Astrocyte (in vitro differentiated cells and primary cell): ENCODE measurements at regions not wholly inside any gene's neighbourhood (a gene's known extent, or its start where the extent isn't known, plus 50 kb on each side); places are given as distances from the start of the nearest gene placed in this dataset.

Experiments used
- DNase-seq: peaks from one replicate; pipeline ENCODE4 v3.0.0-alpha.2; 2010; ENCODE audit warnings: low read depth
- FAIRE-seq: peaks from 2 replicates; lab custom pipeline; 2011; peaks lifted over from hg19 to GRCh38; lab: Jason Lieb, UNC
- H2AFZ ChIP-seq: 2 replicates; pipeline ENCODE4 v1.6.0; 2012; ENCODE audit warnings: low read depth, low read length, inconsistent platforms
- H3K27ac ChIP-seq: 2 replicates; pipeline ENCODE4 v1.5.1; 2011; ENCODE audit warnings: low read depth, low read length, inconsistent platforms
- H3K27me3 ChIP-seq: 2 replicates; pipeline ENCODE4 v1.6.0; 2011; ENCODE audit warnings: low read length, inconsistent platforms; ENCODE audit not compliant: insufficient read depth
- H3K36me3 ChIP-seq: 2 replicates; pipeline ENCODE4 v1.5.1; 2011; ENCODE audit warnings: low read length, inconsistent platforms; ENCODE audit not compliant: insufficient read depth
- H3K4me1 ChIP-seq: 2 replicates; pipeline ENCODE4 v1.5.1; 2011; ENCODE audit warnings: low read length, inconsistent platforms; ENCODE audit not compliant: insufficient read depth
- H3K4me2 ChIP-seq: 2 replicates; pipeline ENCODE4 v1.6.0; 2012; ENCODE audit warnings: low read length, inconsistent platforms
- H3K4me3 ChIP-seq: 2 replicates; pipeline ENCODE4 v1.5.1; 2011; ENCODE audit warnings: low read depth, mild to moderate bottlenecking, low read length, inconsistent platforms; ENCODE audit not compliant: insufficient read depth
- H3K79me2 ChIP-seq: 2 replicates; pipeline ENCODE4 v1.6.0; 2012; ENCODE audit warnings: mild to moderate bottlenecking, low read length, inconsistent platforms; ENCODE audit not compliant: insufficient read depth
- H3K9ac ChIP-seq: 2 replicates; pipeline ENCODE4 v1.6.0; 2012; ENCODE audit warnings: mild to moderate bottlenecking, low read length, inconsistent platforms
- H3K9me3 ChIP-seq: 2 replicates; pipeline ENCODE4 v1.5.1; 2012; ENCODE audit warnings: low read depth, mild to moderate bottlenecking, low read length, inconsistent platforms; ENCODE audit not compliant: insufficient read depth
- H4K20me1 ChIP-seq: 2 replicates; pipeline ENCODE4 v1.6.0; 2012; ENCODE audit warnings: low read length, inconsistent platforms; ENCODE audit not compliant: insufficient read depth
- H3K27ac Mint-ChIP-seq: one replicate; pipeline ENCODE4 v1.8.0; 2021; ENCODE audit warnings: mild to moderate bottlenecking, mixed read lengths; ENCODE audit not compliant: unreplicated experiment
- H3K27me3 Mint-ChIP-seq: one replicate; pipeline ENCODE4 v1.8.0; 2021; ENCODE audit warnings: low read depth, mixed read lengths; ENCODE audit not compliant: unreplicated experiment
- H3K36me3 Mint-ChIP-seq: one replicate; pipeline ENCODE4 v1.8.0; 2021; ENCODE audit warnings: low read depth, mixed read lengths; ENCODE audit not compliant: unreplicated experiment
- H3K4me1 Mint-ChIP-seq: one replicate; pipeline ENCODE4 v1.8.0; 2021; ENCODE audit warnings: low read depth, mixed read lengths; ENCODE audit not compliant: unreplicated experiment
- H3K4me3 Mint-ChIP-seq: one replicate; pipeline ENCODE4 v1.8.0; 2021; ENCODE audit warnings: mild to moderate bottlenecking, moderate library complexity, mixed read lengths; ENCODE audit not compliant: unreplicated experiment
- H3K9me3 Mint-ChIP-seq: one replicate; pipeline ENCODE4 v1.8.0; 2021; ENCODE audit warnings: mild to moderate bottlenecking, mixed read lengths; ENCODE audit not compliant: unreplicated experiment
- CTCF ChIP-seq: IDR thresholded peaks from 2 replicates; pipeline ENCODE4 v1.5.1; 2011; ENCODE audit warnings: low read depth, mild to moderate bottlenecking, inconsistent platforms, low read length, moderate library complexity; ENCODE audit not compliant: insufficient read depth
- EZH2 ChIP-seq: IDR thresholded peaks from 2 replicates; pipeline ENCODE4 v1.6.1; 2012; ENCODE audit warnings: mild to moderate bottlenecking, low read length, inconsistent platforms; ENCODE audit not compliant: insufficient read depth

DNA sequence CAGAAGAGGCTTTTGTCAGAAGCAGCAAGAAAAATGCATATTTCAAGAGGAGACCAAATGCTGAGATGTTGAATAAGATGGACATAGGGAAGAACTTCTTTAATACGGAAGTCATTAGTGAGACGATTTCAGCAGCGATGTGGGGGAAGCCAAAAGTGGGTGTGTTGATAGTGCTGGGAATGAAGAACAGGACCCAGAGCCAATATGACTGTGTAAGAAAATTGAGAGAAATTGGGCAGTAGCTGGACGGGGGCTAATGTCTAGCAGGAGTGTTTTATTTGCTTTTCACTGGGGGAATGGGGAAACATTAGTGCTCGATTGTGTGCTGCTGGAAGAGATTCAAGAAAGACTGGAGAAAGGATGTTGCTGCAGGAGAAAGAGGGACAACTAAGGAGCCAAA is 788.7 kb upstream of the KLHL29 start:
- no peak for FAIRE-seq
- Histone ChIP-seq H3K79me2 (no peaks in the 10 kb centered on the region), H3K4me3 (no peak overlapping the region), H3K9ac (no peak overlapping the region), H3K4me2 (no peak overlapping the region), H3K4me1 (no peaks in the 10 kb centered on the region), H4K20me1 (no peaks in the 10 kb centered on the region), H2AFZ (no peak overlapping the region), H3K27me3 (no peaks in the 10 kb centered on the region), H3K27ac (no peak overlapping the region), H3K9me3 (no peaks in the 10 kb centered on the region), H3K36me3 (no peaks in the 10 kb centered on the region)
- H3K9me3 Mint-ChIP-seq = peaks cover 7% of the 10 kb centered on the region
- H3K36me3 Mint-ChIP-seq = no peaks in the 10 kb centered on the region
- no peak for TF ChIP-seq CTCF
- TF ChIP-seq EZH2 = no peak
- peaks cover 3% of the 10 kb centered on the region for H3K27me3 Mint-ChIP-seq
- no peak overlapping the region for H3K4me3 Mint-ChIP-seq
- H3K4me1 Mint-ChIP-seq = no peaks in the 10 kb centered on the region
- DNase-seq = no peak
- H3K27ac Mint-ChIP-seq = no peak overlapping the region

GRCh38 chr2:22600156-22600555 is 784.8 kb upstream of the KLHL29 start:
- no peak overlapping the region for H2AFZ ChIP-seq
- no peak overlapping the region for H3K9ac ChIP-seq
- peaks cover 3% of the 10 kb centered on the region for H3K27me3 Mint-ChIP-seq
- no peak for TF ChIP-seq EZH2
- no peak for TF ChIP-seq CTCF
- H3K4me3 ChIP-seq = no peak overlapping the region
- DNase-seq = no peak
- H3K4me1 ChIP-seq = no peaks in the 10 kb centered on the region
- no peak overlapping the region for H3K27ac Mint-ChIP-seq
- no peak for FAIRE-seq
- H3K36me3 Mint-ChIP-seq = no peaks in the 10 kb centered on the region
- H3K36me3 ChIP-seq = no peaks in the 10 kb centered on the region
- no peak overlapping the region for H3K27ac ChIP-seq
- no peak overlapping the region for H3K4me3 Mint-ChIP-seq
- no peak overlapping the region for H3K4me2 ChIP-seq
- H3K4me1 Mint-ChIP-seq = no peaks in the 10 kb centered on the region
- no peaks in the 10 kb centered on the region for H3K9me3 Mint-ChIP-seq
- no peaks in the 10 kb centered on the region for H4K20me1 ChIP-seq
- no peaks in the 10 kb centered on the region for H3K27me3 ChIP-seq
- H3K79me2 ChIP-seq = no peaks in the 10 kb centered on the region
- H3K9me3 ChIP-seq = peaks cover 4% of the 10 kb centered on the region

DNA sequence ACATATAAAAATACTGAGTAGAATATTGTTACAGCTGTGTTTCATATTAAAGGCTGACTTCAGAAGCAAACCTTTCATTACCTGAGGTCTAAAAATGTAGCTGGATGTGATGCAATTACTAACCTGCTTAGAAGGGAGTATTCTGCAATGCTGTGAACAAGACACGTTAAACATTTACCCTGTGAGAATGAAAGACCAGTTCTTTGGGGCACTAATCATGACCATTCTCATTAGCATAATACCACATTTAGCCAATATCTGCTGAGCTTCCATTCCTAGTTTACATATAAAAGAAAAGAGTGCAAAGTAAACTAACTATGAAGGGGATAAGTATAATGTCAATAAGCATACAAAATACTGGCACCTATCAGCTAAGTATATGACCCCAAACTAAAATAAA is 784.0 kb upstream of the KLHL29 start:
- H3K4me1 ChIP-seq = no peaks in the 10 kb centered on the region
- H3K27me3 ChIP-seq = no peaks in the 10 kb centered on the region
- H3K9ac ChIP-seq = no peak overlapping the region
- Mint-ChIP-seq H3K27ac (no peak overlapping the region), H3K27me3 (peaks cover 3% of the 10 kb centered on the region), H3K9me3 (no peaks in the 10 kb centered on the region), H3K4me3 (no peak overlapping the region), H3K36me3 (no peaks in the 10 kb centered on the region), H3K4me1 (no peaks in the 10 kb centered on the region)
- H3K27ac ChIP-seq = no peak overlapping the region
- H3K4me3 ChIP-seq = no peak overlapping the region
- DNase-seq (no peak), FAIRE-seq (no peak)
- no peaks in the 10 kb centered on the region for H3K79me2 ChIP-seq
- H4K20me1 ChIP-seq = no peaks in the 10 kb centered on the region
- H3K36me3 ChIP-seq = no peaks in the 10 kb centered on the region
- no peak overlapping the region for H3K4me2 ChIP-seq
- H3K9me3 ChIP-seq = peaks cover 4% of the 10 kb centered on the region
- no peak overlapping the region for H2AFZ ChIP-seq
- TF ChIP-seq EZH2 (no peak), CTCF (no peak)
